ENCODE measurements at regions not wholly inside any gene's neighbourhood (a gene's known extent, or its start where the extent isn't known, plus 50 kb on each side); places are given as distances from the start of the nearest gene placed in this dataset.
A peak's percentile ranks its signal among the peaks of the same experiment; 100 is the strongest.
"Not testable (repeated sequence)": the region's sequence is repeated elsewhere in the genome, so short reads cannot be mapped to it uniquely, and the experiment has no call there.

GRCh38 chr5:158261674-158262367 is 402.9 kb upstream of the CLINT1 start:
- DNase-seq (ENCODE audit: low spot score), result no peak

GRCh38 chr5:158256096-158256495 is 397.2 kb upstream of the CLINT1 start:
- DNase-seq (ENCODE audit: low spot score), result no peak

GRCh38 chr5:158255609-158256008 is 396.7 kb upstream of the CLINT1 start:
- no peak for DNase-seq (ENCODE audit: low spot score)

- DNase-seq (ENCODE audit: low spot score), result no peak
Measured at GRCh38 chr5:158246661-158247060, 387.7 kb upstream of the CLINT1 start.

GRCh38 chr5:158245513-158245912 is 386.6 kb upstream of the CLINT1 start:
- no peak for DNase-seq (ENCODE audit: low spot score)

GRCh38 chr5:158244882-158245281 is 385.9 kb upstream of the CLINT1 start:
- DNase-seq (ENCODE audit: low spot score), result no peak

- no peak for DNase-seq (ENCODE audit: low spot score)
Measured at GRCh38 chr5:158236511-158237335, 377.8 kb upstream of the CLINT1 start.

GRCh38 chr5:158235159-158235547 is 376.2 kb upstream of the CLINT1 start:
- no peak for DNase-seq (ENCODE audit: low spot score)

GRCh38 chr5:158234323-158235158 is 375.6 kb upstream of the CLINT1 start:
- DNase-seq (ENCODE audit: low spot score), result no peak

GRCh38 chr5:158233735-158234322 is 374.9 kb upstream of the CLINT1 start:
- no peak for DNase-seq (ENCODE audit: low spot score)

- not testable (repeated sequence) for DNase-seq (ENCODE audit: low spot score)
Measured at GRCh38 chr5:158227314-158227713, 368.4 kb upstream of the CLINT1 start.

- DNase-seq (ENCODE audit: low spot score), result no peak
Measured at GRCh38 chr5:158226496-158226895, 367.6 kb upstream of the CLINT1 start.

GRCh38 chr5:158224253-158224652 is 365.3 kb upstream of the CLINT1 start:
- DNase-seq (ENCODE audit: low spot score), result no peak

GRCh38 chr5:158223054-158223600 is 364.2 kb upstream of the CLINT1 start:
- no peak for DNase-seq (ENCODE audit: low spot score)

GRCh38 chr5:158212917-158213316 is 354.0 kb upstream of the CLINT1 start:
- DNase-seq (ENCODE audit: low spot score), result peak; percentile 21

- DNase-seq (ENCODE audit: low spot score), result no peak
Measured at GRCh38 chr5:158212237-158212636, 353.3 kb upstream of the CLINT1 start.

- DNase-seq (ENCODE audit: low spot score), result no peak
Measured at GRCh38 chr5:158209219-158209908, 350.4 kb upstream of the CLINT1 start.

GRCh38 chr5:158207733-158208132 is 348.8 kb upstream of the CLINT1 start:
- DNase-seq (ENCODE audit: low spot score), result no peak

GRCh38 chr5:158205992-158206391 is 347.0 kb upstream of the CLINT1 start:
- DNase-seq (ENCODE audit: low spot score), result no peak

GRCh38 chr5:158203261-158203660 is 344.3 kb upstream of the CLINT1 start:
- no peak for DNase-seq (ENCODE audit: low spot score)

GRCh38 chr5:158202801-158203200 is 343.9 kb upstream of the CLINT1 start:
- no peak for DNase-seq (ENCODE audit: low spot score)

All from HuH-7 (cell line).